H4 (cell line): ENCODE measurements at regions not wholly inside any gene's neighbourhood (a gene's known extent, or its start where the extent isn't known, plus 50 kb on each side); places are given as distances from the start of the nearest gene placed in this dataset.
"Not testable (repeated sequence)": the region's sequence is repeated elsewhere in the genome, so short reads cannot be mapped to it uniquely, and the experiment has no call there.

ENCODE experiments used
- DNase-seq: peaks from one replicate; pipeline ENCODE4 v3.0.0-alpha.2; 2015; ENCODE audit warnings: low spot score

DNA sequence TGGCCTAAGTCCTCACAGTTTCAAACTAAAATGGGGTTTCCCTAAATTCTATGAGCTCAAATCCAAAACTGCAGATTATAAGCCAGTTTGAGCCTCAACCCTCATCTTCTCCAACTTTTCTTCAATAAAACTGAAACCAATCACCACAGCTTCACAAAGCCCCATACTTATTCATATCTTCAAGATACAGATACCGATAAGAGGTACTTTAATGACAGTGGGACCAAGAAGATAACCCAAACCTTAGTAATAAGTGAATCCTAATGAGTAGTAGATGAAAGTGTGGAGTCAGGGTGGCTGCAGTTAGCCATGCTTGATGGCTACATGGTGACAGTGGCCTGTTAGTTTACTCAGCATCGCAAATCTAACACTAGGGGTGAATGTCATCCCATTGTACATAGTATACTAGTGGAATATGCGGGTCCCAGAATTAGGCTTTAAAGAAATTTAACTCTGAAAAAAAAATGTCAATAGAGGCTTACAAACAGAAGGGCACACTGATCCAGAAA, 395.8 kb upstream of the PHF14 start:
- no peak for DNase-seq

DNA sequence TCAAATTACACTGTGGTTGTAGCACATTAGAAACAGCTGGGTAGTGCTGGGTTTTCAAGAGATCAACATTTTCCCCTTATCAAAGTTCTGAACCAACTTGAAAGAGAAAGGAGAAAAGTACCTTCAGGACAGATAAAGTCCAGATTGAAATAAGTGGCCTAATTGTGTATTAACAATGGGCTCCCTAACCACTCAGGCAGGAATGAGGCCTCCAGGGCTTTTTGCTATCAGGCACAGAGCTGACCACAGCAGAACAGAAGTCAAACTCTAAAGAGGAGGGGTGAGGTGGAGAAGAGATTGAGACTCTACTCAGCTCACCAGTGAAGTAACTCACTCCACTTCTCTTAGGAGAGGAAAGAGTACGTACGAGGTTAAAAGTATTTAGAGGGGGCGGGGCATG, 394.1 kb upstream of the PHF14 start:
- peak; percentile 30 for DNase-seq

DNA sequence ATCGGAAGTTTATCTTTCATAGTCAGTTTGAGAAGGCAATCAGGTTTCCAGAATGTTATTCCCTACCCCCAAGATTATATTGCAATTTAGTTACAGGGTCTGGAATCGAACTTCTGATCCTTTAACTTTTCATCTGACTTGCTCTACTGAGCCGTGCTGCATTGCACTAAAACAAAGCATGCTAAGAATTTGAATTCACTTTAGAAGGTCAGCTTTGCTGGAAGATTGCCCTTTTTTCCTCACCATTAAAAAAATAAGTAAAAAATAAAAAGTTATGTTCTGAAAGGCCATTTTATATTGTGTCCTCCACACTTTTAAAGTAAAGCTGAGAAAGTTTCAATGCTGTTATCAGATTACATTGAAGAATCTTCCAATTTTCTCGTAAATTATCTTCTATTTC, 388.8 kb upstream of the PHF14 start:
- DNase-seq, result no peak

DNA sequence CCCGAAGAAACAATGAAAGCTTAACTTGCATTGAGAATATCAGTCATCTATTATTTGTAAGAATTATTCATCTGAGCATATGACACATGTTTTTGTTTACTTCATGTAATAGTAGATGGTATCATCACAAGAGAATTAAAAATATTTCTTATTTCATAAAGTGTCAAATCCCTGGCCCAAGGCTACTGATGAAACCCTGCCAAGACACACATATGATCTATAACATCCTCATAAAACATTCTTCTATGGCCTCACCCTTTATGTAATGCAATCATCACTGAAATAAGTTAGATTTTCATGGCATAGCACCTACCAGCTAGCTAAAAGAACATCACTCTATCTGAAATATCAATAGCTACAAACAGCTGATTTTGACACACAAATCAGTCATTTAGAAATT, 385.6 kb upstream of the PHF14 start:
- no peak for DNase-seq

DNA sequence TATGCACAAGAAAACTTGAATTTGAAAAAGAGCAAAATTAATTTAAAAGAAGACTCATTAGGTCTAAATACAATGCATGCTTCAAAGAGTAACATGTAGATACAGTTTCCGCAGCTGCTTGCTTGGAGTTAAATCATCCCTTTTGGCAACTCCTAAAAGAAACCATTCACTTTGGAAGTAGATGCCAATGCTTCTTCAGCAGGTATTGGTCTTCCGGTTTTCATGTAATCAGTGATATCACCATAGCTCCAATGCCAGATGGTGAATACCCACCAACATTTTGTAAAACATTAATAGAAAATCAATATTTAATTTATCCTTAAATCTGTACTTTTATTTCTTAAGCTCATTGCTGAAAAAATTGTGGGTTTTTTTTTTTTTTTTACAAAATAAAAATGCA, 381.1 kb upstream of the PHF14 start:
- no peak for DNase-seq

DNA sequence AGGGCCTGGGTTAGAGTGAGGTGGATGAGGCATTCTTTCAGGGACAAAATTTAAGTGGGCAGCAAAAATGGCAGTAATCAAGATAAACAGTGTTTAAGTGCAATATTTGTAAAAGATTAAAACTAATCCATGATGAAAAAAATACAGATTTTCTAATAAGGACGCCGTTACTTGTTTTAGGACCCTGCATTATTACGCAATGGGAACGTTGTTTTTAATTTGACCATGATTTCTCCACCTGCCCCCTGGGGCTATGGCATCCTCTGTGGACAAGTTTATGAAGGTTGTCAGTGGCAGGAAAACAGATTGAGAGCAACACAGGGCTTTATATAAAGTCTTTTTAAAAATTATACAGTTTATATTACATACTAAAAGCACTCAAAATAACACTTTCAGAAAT, 380.6 kb upstream of the PHF14 start:
- no peak for DNase-seq

DNA sequence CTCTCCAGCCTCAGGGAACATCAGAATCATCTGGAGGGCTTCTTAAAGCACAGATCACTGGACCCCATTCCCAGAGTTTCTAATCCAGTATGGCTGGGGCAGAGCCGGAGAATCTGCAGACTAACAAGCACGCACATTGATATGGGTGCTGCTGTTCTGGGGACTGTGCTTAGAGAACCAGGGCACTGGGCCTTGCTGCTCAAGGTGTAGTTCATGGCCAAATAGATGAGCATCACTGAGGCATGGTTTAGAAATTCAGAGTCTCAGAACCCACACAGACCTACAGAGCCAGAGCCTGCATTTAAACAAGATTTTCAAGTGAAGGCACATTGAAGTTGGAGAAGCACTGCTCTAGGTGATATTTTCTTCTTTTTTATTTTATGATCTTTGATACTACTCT, 376.8 kb upstream of the PHF14 start:
- DNase-seq, result no peak

DNA sequence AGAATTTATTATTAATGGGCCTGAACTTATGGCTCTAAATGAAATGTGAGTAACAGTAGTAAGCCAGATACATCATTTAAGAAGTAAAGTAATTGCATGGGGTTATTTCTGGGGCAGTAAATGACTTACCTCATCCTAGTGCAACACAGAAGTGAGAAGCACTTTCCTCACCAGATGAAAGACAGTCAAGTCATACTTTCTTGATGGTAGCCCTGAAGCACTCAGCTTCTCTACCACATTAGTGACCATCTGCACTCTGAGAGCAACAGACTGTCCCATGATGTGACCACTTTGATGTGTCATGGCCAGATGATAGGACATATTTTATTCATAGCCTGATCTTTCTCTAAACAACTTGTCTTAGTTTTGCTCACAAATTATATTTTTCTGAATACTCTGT, 369.5 kb upstream of the PHF14 start:
- no peak for DNase-seq

DNA sequence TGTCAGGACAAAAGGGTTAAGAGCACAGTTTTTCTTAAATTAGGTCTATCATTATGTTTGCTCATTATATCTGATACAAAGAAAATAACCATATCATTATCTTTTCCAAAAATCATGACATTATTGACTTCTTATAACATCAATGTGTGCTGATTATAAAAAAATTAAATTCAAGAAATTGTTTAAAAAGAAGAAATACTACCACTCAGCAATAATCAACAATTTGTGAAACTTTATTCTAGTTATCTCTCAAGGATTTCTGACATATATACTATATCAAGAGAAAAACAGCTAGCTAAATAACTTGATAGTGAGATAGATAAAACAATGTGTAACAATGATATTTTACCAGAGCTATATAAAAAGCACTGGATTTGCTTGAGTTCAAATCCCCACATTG, 360.7 kb upstream of the PHF14 start:
- DNase-seq, result no peak

DNA sequence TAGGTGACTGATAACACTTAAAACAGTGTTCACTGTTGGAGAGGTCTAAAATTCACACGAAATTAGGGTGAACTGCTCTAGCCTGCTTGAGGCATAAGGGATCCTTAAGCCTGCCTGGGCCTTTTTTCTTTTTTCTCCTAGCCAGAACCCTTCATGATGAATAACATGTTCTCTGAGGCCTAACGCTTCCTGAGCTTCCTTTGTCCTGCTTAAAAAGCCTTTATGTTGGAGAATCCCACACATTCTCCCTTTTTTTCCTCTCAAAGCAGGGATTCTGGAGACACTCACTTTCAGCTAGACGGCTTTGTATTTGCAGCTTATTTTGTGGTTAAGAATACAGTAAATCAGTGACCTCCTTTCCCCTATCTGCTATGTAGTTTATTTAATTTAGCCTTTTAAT, 354.7 kb upstream of the PHF14 start:
- no peak for DNase-seq

DNA sequence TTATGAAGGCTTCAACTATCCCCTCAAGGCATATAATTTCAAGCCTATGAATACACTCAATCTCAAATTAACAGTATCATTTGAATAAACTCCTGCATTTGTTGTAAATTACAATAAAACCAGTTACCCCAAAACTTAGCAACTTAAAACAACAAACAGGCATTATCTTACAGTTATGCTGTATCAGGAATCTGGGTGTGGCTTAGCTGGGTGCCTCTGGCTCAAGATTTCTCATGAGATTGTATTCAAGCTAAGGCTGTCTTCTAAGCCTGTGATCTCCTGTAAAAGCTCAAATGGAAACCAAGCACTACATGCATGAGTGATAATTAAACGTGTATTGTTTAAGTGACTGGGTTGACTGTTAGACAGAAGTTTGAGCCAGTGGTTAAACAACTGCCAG, 341.0 kb upstream of the PHF14 start:
- DNase-seq, result no peak

DNA sequence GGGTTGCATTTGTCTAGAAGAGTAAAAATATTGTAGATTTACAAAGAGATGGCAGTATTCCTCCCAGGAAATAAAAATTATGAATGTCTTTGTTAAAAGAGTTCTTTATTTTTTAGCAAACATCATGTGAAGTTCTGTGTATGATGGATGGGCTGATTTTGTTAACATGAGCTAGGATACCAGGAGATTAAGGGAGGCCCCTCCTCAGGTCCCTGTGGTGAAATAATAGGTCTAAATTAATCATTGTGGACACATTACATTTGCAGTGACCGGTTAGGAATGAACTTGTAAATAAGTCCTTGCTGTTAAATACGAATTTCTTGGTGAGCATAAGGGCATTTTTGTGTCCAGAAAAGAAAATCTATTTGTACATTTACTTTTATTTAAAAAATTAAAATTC, 339.4 kb upstream of the PHF14 start:
- no peak for DNase-seq

DNA sequence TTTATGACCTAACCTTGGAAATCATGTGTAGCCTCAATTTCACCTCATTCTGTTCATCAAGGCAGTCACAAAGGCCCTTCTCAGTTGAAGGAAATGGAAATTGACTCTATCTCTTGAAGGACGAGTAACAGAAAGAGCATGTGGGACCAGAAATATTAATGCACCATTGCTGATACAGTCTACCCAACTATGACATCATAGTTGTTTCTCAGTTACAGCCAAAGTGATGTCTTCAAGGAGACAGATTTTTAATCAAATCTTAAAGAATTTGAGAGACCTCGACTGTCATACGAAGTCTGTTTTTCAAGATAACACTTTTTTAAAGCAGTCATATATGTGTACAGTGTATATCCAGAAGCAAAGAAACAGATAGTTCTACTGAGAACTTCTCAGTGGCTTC, 335.7 kb upstream of the PHF14 start:
- DNase-seq, result no peak

DNA sequence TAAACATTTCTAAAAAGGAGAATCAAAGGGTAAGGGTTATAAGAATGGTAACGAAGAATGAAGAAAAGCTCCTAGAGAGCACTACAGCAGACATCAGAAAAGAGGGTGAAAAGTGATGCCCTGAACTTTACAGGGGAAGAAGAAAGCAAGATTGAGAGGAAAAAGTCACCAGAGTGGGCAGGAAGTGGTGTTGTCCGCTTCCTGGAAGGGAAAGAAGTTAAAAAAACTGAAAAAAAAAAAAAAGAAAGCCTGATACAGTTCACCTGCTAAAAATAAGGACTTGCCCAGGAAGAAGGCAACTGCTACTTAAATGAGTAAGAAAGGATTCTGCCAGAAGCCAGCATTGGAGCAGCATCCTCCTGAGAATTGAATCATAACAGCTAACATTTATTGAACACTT, 330.1 kb upstream of the PHF14 start:
- DNase-seq, result no peak

DNA sequence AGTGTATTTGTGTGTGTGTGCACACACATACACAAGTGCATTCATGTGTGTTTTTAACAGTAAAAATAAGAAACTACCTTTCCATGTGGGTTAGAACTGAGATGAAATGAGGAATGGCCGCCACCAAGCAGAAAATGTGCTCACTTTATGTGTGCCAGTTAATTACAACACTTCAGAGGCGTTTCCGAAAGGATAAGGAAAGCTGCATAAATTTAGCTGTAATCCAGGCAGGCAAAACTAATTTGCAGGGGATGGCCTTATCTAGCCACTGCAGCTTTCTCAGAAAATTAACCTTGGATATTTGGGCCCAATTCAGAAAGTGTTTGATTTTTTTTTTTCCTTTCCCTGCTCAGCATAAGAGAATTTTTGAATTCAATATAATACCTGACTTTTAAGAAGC, 328.8 kb upstream of the PHF14 start:
- no peak for DNase-seq

DNA sequence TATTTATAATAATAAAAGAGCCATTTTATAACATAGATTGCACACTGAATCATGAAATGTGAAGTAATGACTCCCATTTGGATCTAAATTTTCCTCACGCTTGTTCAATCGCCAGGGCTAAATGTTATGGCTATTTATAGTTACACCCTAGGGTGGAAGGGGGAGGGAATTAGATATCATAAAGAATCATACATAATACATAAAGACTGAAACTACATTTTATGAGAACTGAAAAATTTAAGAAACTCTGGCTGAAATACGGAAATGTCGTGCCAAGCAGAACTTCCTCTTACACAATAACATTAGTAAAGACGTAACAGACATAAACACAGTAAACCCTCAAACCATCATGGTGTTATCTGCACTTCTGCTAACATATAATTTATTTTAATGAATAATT, 327.5 kb upstream of the PHF14 start:
- DNase-seq, result peak; percentile 71

DNA sequence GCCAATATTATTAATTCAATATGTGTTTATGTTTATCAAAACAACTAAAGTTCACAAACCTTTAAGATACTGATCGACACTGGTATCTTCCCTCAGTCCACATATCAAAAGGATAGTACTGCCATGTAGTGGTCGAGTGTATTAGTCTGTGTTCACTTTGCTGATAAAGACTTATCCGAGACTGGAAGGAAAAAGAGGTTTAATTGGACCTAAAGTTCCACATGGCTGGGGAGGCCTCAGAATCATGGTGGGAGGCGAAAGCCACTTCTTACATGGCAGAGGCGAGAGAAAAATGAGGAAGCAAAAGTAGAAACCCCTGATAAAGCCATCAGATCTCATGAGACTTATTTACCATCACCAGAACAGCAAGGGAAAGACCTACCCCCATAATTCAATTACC, 325.4 kb upstream of the PHF14 start:
- no peak for DNase-seq

DNA sequence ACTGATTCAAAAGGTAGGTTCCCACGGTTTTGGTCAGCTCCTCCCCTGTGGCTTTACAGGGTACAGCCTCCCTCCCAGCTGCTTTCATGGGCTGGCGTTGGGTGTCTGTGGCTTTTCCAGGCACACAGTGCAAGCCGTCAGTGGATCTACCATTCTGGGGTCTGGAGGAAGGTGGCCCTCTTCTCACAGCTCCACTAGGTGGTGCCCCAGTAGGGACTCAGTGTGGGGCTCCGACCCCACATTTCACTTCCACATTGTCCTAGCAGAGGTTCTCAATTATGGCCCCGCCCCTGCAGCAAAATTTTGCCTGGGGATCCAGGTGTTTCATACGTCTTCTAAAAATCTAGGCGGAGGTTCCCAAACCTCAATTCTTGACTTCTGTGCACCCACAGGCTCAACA, 324.6 kb upstream of the PHF14 start:
- DNase-seq, result not testable (repeated sequence)

DNA sequence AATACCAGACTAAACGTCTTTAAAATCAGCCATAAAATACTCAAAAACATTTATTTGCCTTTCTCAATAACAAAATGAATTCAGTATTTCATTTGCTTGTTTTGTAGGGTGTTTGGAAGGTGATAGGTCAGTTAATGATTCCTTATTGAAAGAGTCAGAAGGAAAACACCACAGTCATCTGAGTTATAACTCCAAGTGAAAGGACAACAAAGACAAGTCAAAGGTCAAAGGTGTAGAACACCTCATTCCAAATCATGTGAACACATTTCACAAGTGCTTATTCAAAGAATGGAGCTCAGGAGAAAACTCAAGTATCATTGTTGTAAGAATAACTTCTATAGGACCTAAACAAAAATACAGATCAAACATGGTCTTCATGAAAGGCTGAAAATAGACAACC, 318.6 kb upstream of the PHF14 start:
- no peak for DNase-seq

DNA sequence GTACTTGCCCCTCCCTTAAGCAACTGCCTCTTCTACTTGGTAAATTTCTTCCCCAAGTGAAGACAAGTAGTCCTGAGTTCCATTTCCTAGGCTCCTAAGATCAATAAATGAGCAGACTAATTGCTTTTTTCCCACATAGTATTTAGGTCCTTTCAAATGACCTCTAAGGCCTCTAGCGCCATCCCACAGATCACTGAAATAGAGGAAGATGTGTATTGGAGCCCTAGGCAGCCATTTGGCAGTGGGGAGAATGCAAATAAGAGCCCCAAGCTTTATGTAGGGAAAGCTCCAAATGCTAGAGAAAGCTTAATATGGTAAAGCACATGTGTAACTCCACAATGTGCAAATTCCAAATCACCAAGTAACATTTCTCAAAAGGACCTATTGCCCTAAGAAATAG, 316.5 kb upstream of the PHF14 start:
- DNase-seq, result no peak

DNA sequence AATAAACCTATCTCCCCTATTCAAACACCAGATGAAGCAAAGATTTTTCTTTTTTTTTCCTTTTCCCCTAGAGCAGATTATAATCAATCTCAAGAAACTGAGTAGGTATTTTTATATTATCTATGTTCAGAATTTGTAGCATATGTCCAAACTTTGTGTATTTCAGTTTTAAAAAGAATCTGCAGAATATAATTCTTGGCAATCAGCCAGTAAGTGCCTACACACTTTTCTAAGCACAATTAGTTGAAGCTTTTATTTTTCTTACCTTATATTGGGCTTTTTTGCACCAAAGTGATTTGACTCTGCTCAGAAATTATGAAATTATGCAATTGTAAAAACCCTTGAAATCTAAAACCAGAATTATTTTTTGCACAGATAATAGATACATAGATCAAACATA, 315.8 kb upstream of the PHF14 start:
- no peak for DNase-seq

DNA sequence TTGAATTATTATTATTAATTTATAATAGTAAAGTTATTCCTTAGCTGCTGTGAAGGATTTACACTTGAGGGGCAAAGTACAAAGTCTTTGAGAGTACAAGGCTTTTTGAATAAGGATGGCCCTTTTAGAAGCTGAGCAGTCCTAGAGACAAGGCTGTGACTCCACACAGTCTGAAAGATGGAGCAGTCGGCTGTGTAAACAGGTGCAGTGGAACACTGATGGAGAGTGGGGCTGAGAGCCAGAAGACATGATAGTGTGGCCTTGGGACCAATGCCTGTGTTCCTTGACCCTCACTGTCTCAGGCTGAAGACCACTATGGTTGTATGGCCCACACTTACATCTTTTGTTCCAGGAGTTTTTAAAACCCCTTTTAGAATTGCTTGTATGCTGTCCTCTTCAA, 311.2 kb upstream of the PHF14 start:
- DNase-seq, result no peak

DNA sequence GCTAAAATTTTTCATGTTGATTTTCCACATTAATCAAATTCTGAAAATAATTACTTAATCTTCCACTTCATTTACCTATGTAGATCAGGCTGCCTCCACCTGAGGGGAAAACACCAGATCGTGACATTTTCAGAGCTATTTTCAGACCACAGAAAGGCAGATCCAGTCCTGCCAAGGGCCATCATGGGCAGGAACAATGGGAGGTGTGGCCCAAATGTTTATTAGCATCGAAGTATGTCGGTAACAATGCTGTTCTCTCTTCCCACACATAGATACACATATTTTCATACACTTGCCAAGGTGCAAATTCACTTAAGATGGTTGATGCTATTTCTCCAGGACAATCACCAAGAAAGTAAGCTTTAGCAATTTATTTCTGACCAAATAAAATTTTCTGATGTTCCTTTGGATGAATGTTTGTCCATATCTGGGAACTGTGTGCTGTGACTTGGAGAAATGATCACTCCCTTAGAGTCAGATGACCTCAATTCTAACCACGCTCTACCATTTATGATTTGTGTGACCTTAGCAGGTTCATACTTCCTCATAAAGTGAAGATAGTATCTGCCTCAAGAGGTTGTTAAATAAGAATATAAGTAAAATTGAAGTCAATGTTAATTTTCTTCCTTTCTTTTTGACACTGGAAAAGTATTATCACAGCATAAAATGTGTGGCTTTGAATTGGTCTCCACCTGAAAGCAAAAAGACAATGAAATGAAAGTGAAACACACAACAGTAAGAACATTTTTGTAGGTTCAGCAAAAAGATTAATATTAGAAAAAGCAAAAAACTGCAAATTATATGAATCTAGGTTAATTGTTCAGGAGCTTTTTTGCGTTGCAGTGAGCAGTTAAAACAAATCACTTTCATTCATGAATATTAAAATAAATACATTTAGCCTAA, 310.4 kb upstream of the PHF14 start:
- DNase-seq, result peak; percentile 47

DNA sequence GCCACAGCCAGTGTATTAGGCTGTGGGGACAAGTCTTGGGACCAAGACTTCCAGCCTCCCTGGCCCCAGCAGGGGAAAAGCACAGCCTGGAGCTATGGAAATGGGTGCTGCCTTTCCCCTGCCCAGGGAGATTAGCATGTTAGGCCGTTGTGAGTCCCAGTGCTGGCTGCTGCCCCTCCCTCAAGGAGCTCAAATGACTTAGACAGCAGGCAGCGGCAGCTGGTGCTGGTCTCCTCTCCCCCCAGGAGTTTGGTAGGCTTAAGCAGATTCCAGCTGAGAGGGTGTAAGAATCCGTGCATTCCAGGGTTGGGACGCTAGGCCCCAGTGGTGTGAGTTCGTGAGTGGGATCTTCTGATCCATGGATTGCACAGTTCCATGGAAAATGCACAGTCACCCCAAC, 301.5 kb upstream of the PHF14 start:
- no peak for DNase-seq
